Activated CD8-positive, alpha-beta T cell treated with anti-CD3 and anti-CD28 coated beads, Interleukin-2, amount 10 ng/mL, durations not matched to agents 7 days and 5 days (primary cell): ENCODE measurements at regions not wholly inside any gene's neighbourhood (a gene's known extent, or its start where the extent isn't known, plus 50 kb on each side); places are given as distances from the start of the nearest gene placed in this dataset.

Source experiments
- ATAC-seq: fragments of 150-1000 bp; cut with Tn5 transposase; one replicate; pipeline ENCODE4 v1.10.0; 2021; ENCODE audit warnings: moderate library complexity
- CTCF ChIA-PET: fragments of 350-600 bp; sonication (Branson Sonifier 250); formaldehyde crosslinking; loops from one replicate; lab custom pipeline; 2021; ENCODE audit warnings: antibody characterized with exemption; lab: Charles Lee
- POLR2A ChIA-PET: fragments of 350-600 bp; sonication (Branson Sonifier 250); formaldehyde crosslinking; loops from one replicate; lab custom pipeline; 2021; ENCODE audit warnings: antibody characterized with exemption; lab: Charles Lee
- DNase-seq: peaks from one replicate; pipeline ENCODE4 v3.0.0-alpha.2; 2020
- H3K27ac Mint-ChIP-seq: one replicate; pipeline ENCODE4 v1.8.0; 2021; ENCODE audit warnings: mild to moderate bottlenecking, mixed read lengths
- H3K27me3 Mint-ChIP-seq: one replicate; pipeline ENCODE4 v1.8.0; 2021; ENCODE audit warnings: low read depth, mixed read lengths
- H3K36me3 Mint-ChIP-seq: one replicate; pipeline ENCODE4 v1.8.0; 2021; ENCODE audit warnings: low read depth, mixed read lengths
- H3K4me1 Mint-ChIP-seq: one replicate; pipeline ENCODE4 v1.8.0; 2021; ENCODE audit warnings: low read depth, mixed read lengths
- H3K4me3 Mint-ChIP-seq: one replicate; pipeline ENCODE4 v1.8.0; 2021; ENCODE audit warnings: mild to moderate bottlenecking, mixed read lengths
- H3K9me3 Mint-ChIP-seq: one replicate; pipeline ENCODE4 v1.8.0; 2022; ENCODE audit warnings: mixed read lengths; ENCODE audit not compliant: insufficient read depth

- DNase-seq (no peak), ATAC-seq (no peak)
- H3K4me1 Mint-ChIP-seq: peaks cover 28% of the 10 kb centered on the region
- H3K9me3 Mint-ChIP-seq: no peaks in the 10 kb centered on the region
- ChIA-PET CTCF (interaction anchor here (0.7 to 1.7 kb wide), 5 partner anchors 8 to 90 kb away, joined by 3 to 5 read pairs (median 4); no protein-coding TSS in a partner anchor), POLR2A (no interaction called here)
- peaks cover 36% of the 10 kb centered on the region for H3K36me3 Mint-ChIP-seq
- no peaks in the 10 kb centered on the region for H3K27me3 Mint-ChIP-seq
- H3K27ac Mint-ChIP-seq: no peak overlapping the region
- H3K4me3 Mint-ChIP-seq: no peak overlapping the region
Measured at GRCh38 chr19:46945694-46946489, 73.7 kb upstream of the NPAS1 start.

- ATAC-seq: no peak
- POLR2A ChIA-PET: no interaction called here
- H3K27ac Mint-ChIP-seq: no peak overlapping the region
Measured at GRCh38 chr19:46946611-46947238, 72.9 kb upstream of the NPAS1 start.

DNA sequence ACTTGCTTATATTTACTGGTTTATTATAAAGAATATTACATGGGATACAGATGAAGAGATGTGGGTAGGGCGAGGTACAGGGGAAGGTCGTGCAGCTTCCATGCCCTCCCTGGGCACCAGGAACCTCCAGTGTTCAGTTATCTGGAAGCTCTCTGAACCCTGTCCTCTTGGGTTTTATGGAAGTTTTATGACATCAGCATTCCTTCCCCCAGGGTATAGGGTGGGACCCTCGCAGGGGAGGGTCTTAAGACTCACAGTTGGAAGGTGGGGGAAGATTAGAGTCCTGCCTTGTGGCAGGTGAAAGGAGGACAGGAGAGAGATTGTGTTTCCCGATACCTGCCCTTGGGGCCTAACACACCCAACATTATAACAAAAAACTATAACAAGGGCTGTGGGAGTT is 71.8 kb upstream of the NPAS1 start:
- DNase-seq (no peak), ATAC-seq (no peak)
- POLR2A ChIA-PET: no interaction called here
- Mint-ChIP-seq H3K27ac (no peak overlapping the region), H3K4me3 (no peak overlapping the region), H3K27me3 (no peaks in the 10 kb centered on the region), H3K4me1 (peaks cover 38% of the 10 kb centered on the region), H3K9me3 (no peaks in the 10 kb centered on the region), H3K36me3 (peaks cover 30% of the 10 kb centered on the region)
- CTCF ChIA-PET: no interaction called here

More at GRCh38 chr19:46946611-46947238, 72.9 kb upstream of the NPAS1 start:
- H3K9me3 Mint-ChIP-seq: no peaks in the 10 kb centered on the region
- peaks cover 32% of the 10 kb centered on the region for H3K36me3 Mint-ChIP-seq
- peaks cover 36% of the 10 kb centered on the region for H3K4me1 Mint-ChIP-seq
- no peak overlapping the region for H3K4me3 Mint-ChIP-seq
- CTCF ChIA-PET: interaction anchor here (1.0 to 1.7 kb wide), 3 partner anchors 8 to 66 kb away, joined by 4 read pairs; no protein-coding TSS in a partner anchor
- no peak for DNase-seq
- H3K27me3 Mint-ChIP-seq: no peaks in the 10 kb centered on the region

DNA sequence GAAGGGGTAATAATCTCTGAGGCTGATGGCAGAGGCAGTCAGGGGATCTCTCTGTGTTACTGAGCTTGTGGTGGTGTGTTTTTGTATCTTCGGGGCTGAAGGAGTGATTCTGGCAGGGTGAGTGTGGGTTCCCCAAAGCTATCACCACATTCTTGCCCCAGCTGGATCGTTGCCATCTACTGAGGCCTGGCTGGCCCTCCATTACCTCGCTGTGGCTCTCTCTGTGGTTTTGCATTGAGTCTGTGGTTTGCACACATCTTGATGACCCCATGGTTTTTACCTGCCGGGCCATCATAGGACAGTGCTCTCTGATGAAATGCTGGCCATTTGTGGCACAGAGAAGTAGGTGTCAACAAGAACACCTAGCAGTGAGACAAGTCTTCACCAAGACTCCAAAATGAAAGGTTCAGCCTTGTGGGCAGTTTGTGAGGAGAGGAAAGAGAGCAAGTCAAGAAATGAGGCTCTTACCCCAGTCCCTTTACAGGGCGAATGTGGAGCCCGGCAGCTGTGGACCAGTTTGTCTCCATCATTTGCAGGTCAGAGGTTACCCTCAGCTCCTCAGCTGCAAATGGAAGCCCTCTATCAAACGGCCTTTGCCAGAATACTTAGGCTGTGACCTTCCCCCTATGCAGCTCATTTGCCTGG is 69.0 kb upstream of the NPAS1 start:
- H3K4me1 Mint-ChIP-seq: peaks cover 58% of the 10 kb centered on the region
- no peak overlapping the region for H3K4me3 Mint-ChIP-seq
- H3K27me3 Mint-ChIP-seq: no peaks in the 10 kb centered on the region
- ATAC-seq (no peak), DNase-seq (no peak)
- peak overlapping the region; percentile 2 for H3K27ac Mint-ChIP-seq
- ChIA-PET CTCF (interaction anchor here (0.8 to 0.9 kb wide), 3 partner anchors 9 to 14 kb away, joined by 3 read pairs; no protein-coding TSS in a partner anchor), POLR2A (no interaction called here)
- no peaks in the 10 kb centered on the region for H3K9me3 Mint-ChIP-seq
- H3K36me3 Mint-ChIP-seq: peaks cover 32% of the 10 kb centered on the region

- POLR2A ChIA-PET: no interaction called here
- Mint-ChIP-seq H3K27ac (no peak overlapping the region), H3K36me3 (peaks cover 32% of the 10 kb centered on the region), H3K4me3 (no peak overlapping the region), H3K9me3 (no peaks in the 10 kb centered on the region), H3K4me1 (peaks cover 62% of the 10 kb centered on the region), H3K27me3 (no peaks in the 10 kb centered on the region)
- ATAC-seq (no peak), DNase-seq (no peak)
- CTCF ChIA-PET: interaction anchor here (0.8 to 0.9 kb wide), 2 partner anchors 9 to 11 kb away, joined by 3 read pairs; no protein-coding TSS in a partner anchor
Measured at GRCh38 chr19:46951171-46951986, 68.3 kb upstream of the NPAS1 start.

DNA sequence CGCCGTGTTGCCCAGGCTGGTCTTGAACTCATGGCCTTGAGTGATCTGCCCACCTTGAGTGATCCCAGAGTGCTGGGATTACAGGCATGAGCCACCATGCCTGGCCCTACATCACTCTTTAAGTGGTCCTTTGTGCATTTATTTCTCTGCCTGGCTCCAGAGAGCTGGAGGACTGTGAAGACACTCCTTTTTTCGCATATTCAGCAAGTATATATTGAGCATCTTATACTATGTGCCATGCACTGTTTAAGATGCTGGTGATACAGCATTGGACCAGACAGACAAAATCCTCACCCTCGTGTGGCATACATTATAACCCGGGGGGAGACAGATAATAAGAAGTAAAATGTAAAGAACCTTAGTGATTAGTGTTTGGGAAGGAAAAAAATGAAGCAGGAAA is 66.8 kb upstream of the NPAS1 start:
- no peaks in the 10 kb centered on the region for H3K27me3 Mint-ChIP-seq
- H3K9me3 Mint-ChIP-seq: no peaks in the 10 kb centered on the region
- peaks cover 27% of the 10 kb centered on the region for H3K36me3 Mint-ChIP-seq
- peak overlapping the region; percentile 43 for H3K27ac Mint-ChIP-seq
- ChIA-PET CTCF (interaction anchor here (0.6 to 1.4 kb wide), 4 partner anchors 8 to 186 kb away, joined by 3 to 6 read pairs (median 4); no protein-coding TSS in a partner anchor), POLR2A (no interaction called here)
- DNase-seq (no peak), ATAC-seq (no peak)
- H3K4me3 Mint-ChIP-seq: no peak overlapping the region
- peaks cover 68% of the 10 kb centered on the region for H3K4me1 Mint-ChIP-seq

DNA sequence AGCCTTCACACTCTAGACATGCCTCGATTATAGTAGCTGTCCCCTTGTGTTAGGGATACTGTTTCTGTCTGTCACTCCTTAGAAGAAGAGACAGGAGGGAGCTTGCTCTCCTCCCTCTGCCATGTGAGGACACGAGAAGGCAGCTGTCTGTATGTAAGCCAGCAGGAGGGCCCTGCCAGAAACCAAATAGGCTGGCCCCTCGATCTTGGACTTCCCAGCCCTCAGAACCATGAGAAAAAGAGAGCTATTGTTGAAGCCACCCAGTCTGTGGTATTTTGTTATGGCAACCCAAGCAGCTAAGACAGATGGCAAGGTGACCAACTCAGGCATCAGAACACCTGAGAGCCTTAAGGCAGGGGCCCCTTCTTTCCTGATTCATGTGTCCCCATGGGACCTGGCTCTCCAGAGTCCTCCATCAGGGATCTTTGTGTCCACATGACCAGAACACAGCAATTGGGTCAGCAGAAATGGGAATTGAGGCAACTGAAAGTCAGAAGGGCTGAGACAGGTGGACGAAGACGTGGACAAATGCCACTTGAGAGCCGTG is 65.6 kb upstream of the NPAS1 start:
- ATAC-seq: no peak
- peaks cover 25% of the 10 kb centered on the region for H3K36me3 Mint-ChIP-seq
- DNase-seq: no peak
- H3K27ac Mint-ChIP-seq: peak overlapping the region; percentile 89
- H3K9me3 Mint-ChIP-seq: no peaks in the 10 kb centered on the region
- H3K27me3 Mint-ChIP-seq: no peaks in the 10 kb centered on the region
- CTCF ChIA-PET: interaction anchor here (0.6 to 2.7 kb wide), 12 partner anchors 9 to 294 kb away, joined by 3 to 13 read pairs (median 5); partner anchors contain the start of gene ARHGAP35
- H3K4me1 Mint-ChIP-seq: peaks cover 73% of the 10 kb centered on the region
- POLR2A ChIA-PET: interaction anchor here (1.0 kb wide), 1 partner anchor 39 kb away, joined by 3 read pairs; no protein-coding TSS in a partner anchor
- peak overlapping the region; percentile 65 for H3K4me3 Mint-ChIP-seq

GRCh38 chr19:46954502-46954992 is 65.1 kb upstream of the NPAS1 start:
- peaks cover 22% of the 10 kb centered on the region for H3K36me3 Mint-ChIP-seq
- peak overlapping the region; percentile 89 for H3K27ac Mint-ChIP-seq
- H3K27me3 Mint-ChIP-seq: no peaks in the 10 kb centered on the region
- peaks cover 69% of the 10 kb centered on the region for H3K4me1 Mint-ChIP-seq
- H3K9me3 Mint-ChIP-seq: no peaks in the 10 kb centered on the region
- ChIA-PET POLR2A (interaction anchor here (0.6 to 1.2 kb wide), 4 partner anchors 15 to 105 kb away, joined by 3 read pairs; no protein-coding TSS in a partner anchor), CTCF (interaction anchor here (0.6 to 2.7 kb wide), 12 partner anchors 8 to 293 kb away, joined by 3 to 13 read pairs (median 4); partner anchors contain the start of gene ARHGAP35)
- peak; percentile 54 for ATAC-seq
- no peak for DNase-seq
- H3K4me3 Mint-ChIP-seq: peak overlapping the region; percentile 65

- no peaks in the 10 kb centered on the region for H3K27me3 Mint-ChIP-seq
- POLR2A ChIA-PET: interaction anchor here (0.6 to 1.2 kb wide), 6 partner anchors 12 to 106 kb away, joined by 3 read pairs; no protein-coding TSS in a partner anchor
- peaks cover 21% of the 10 kb centered on the region for H3K36me3 Mint-ChIP-seq
- peak overlapping the region; percentile 89 for H3K27ac Mint-ChIP-seq
- no peaks in the 10 kb centered on the region for H3K9me3 Mint-ChIP-seq
- H3K4me3 Mint-ChIP-seq: peak overlapping the region; percentile 65
- DNase-seq: peak; percentile 60
- peak; percentile 83 for ATAC-seq
- CTCF ChIA-PET: interaction anchor here (0.6 to 2.7 kb wide), 14 partner anchors 9 to 293 kb away, joined by 3 to 13 read pairs (median 4); partner anchors contain the start of gene ARHGAP35
- peaks cover 62% of the 10 kb centered on the region for H3K4me1 Mint-ChIP-seq
Measured at GRCh38 chr19:46954993-46955812, 64.4 kb upstream of the NPAS1 start.
